ENCODE measurements at regions not wholly inside any gene's neighbourhood (a gene's known extent, or its start where the extent isn't known, plus 50 kb on each side); places are given as distances from the start of the nearest gene placed in this dataset.
A peak's percentile ranks its signal among the peaks of the same experiment; 100 is the strongest.

- no peak for FAIRE-seq
- Histone ChIP-seq H3K36me3 (ENCODE audit: control insufficient read depth, insufficient read depth, low read length) (no peaks in the 10 kb centered on the region), H3K4me3 (ENCODE audit: low read depth, low read length) (no peak overlapping the region), H3K27me3 (ENCODE audit: control insufficient read depth, insufficient read depth, low read length) (no peaks in the 10 kb centered on the region)
- TF ChIP-seq CTCF (IDR thresholded peaks at IDR 0.05; ENCODE audit: insufficient read depth, low read length, severe bottlenecking) = no peak
- no peak for DNase-seq (ENCODE audit: low read depth)
Observed at GRCh38 chr20:60697252-60697651, 554.8 kb upstream of the CDH4 start.

GRCh38 chr20:60700728-60701127 lies 551.3 kb upstream of the CDH4 start:
- TF ChIP-seq CTCF (IDR thresholded peaks at IDR 0.05; ENCODE audit: insufficient read depth, low read length, severe bottlenecking) = no peak
- H3K4me3 ChIP-seq (ENCODE audit: low read depth, low read length) = no peak overlapping the region
- DNase-seq (ENCODE audit: low read depth) (no peak), FAIRE-seq (peak; percentile 32)
- no peaks in the 10 kb centered on the region for H3K36me3 ChIP-seq (ENCODE audit: control insufficient read depth, insufficient read depth, low read length)
- H3K27me3 ChIP-seq (ENCODE audit: control insufficient read depth, insufficient read depth, low read length) = no peaks in the 10 kb centered on the region

GRCh38 chr20:60704147-60704546 lies 547.9 kb upstream of the CDH4 start:
- no peak for FAIRE-seq
- no peak for TF ChIP-seq CTCF (IDR thresholded peaks at IDR 0.05; ENCODE audit: insufficient read depth, low read length, severe bottlenecking)
- Histone ChIP-seq H3K36me3 (ENCODE audit: control insufficient read depth, insufficient read depth, low read length) (no peaks in the 10 kb centered on the region), H3K4me3 (ENCODE audit: low read depth, low read length) (no peak overlapping the region), H3K27me3 (ENCODE audit: control insufficient read depth, insufficient read depth, low read length) (no peaks in the 10 kb centered on the region)
- no peak for DNase-seq (ENCODE audit: low read depth)

- FAIRE-seq (no peak), DNase-seq (ENCODE audit: low read depth) (peak; percentile 7)
- no peak for TF ChIP-seq CTCF (IDR thresholded peaks at IDR 0.05; ENCODE audit: insufficient read depth, low read length, severe bottlenecking)
- no peaks in the 10 kb centered on the region for H3K36me3 ChIP-seq (ENCODE audit: control insufficient read depth, insufficient read depth, low read length)
- no peaks in the 10 kb centered on the region for H3K27me3 ChIP-seq (ENCODE audit: control insufficient read depth, insufficient read depth, low read length)
- no peak overlapping the region for H3K4me3 ChIP-seq (ENCODE audit: low read depth, low read length)
Observed at GRCh38 chr20:60713396-60713795, 538.7 kb upstream of the CDH4 start.

- Histone ChIP-seq H3K4me3 (ENCODE audit: low read depth, low read length) (no peak overlapping the region), H3K36me3 (ENCODE audit: control insufficient read depth, insufficient read depth, low read length) (no peaks in the 10 kb centered on the region), H3K27me3 (ENCODE audit: control insufficient read depth, insufficient read depth, low read length) (no peaks in the 10 kb centered on the region)
- no peak for DNase-seq (ENCODE audit: low read depth)
- no peak for FAIRE-seq
- TF ChIP-seq CTCF (IDR thresholded peaks at IDR 0.05; ENCODE audit: insufficient read depth, low read length, severe bottlenecking) = no peak
Observed at GRCh38 chr20:60715172-60715571, 536.9 kb upstream of the CDH4 start.

- DNase-seq (ENCODE audit: low read depth) (peak; percentile 1), FAIRE-seq (no peak)
- H3K4me3 ChIP-seq (ENCODE audit: low read depth, low read length) = no peak overlapping the region
- TF ChIP-seq CTCF (IDR thresholded peaks at IDR 0.05; ENCODE audit: insufficient read depth, low read length, severe bottlenecking) = no peak
- no peaks in the 10 kb centered on the region for H3K27me3 ChIP-seq (ENCODE audit: control insufficient read depth, insufficient read depth, low read length)
- no peaks in the 10 kb centered on the region for H3K36me3 ChIP-seq (ENCODE audit: control insufficient read depth, insufficient read depth, low read length)
Observed at GRCh38 chr20:60718743-60719480, 533.1 kb upstream of the CDH4 start.
